NCI-H748 treated with DMSO at 0.1 percent for 48 hours (cell line): ENCODE measurements at regions not wholly inside any gene's neighbourhood (a gene's known extent, or its start where the extent isn't known, plus 50 kb on each side); places are given as distances from the start of the nearest gene placed in this dataset.

Source experiments
- DNase-seq: peaks from one replicate; lab custom pipeline; 2025; lab: John Stamatoyannopoulos, UW

GRCh38 chr16:63617047-63617989 lies 1504.5 kb downstream of the CDH11 start:
- no peak for DNase-seq

DNA sequence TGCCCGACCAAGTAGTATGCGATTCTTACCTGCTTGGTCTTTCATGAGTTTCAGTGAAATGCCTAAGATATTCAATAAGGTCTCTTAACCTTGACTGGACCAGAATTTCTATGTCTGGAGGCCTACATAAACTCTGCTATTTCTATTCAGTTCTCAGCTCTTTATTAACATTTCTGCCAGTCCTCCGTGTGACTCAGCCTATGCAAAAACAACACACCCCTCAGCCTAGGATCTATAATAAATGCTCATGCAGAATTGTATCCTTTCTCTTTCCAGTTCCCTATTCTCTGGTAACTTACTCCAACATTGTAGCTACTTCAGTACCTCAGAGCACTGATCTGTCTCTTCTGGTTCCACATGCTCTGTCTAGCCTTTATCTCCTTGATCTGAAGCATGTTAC lies 1507.4 kb downstream of the CDH11 start:
- DNase-seq = no peak

DNA sequence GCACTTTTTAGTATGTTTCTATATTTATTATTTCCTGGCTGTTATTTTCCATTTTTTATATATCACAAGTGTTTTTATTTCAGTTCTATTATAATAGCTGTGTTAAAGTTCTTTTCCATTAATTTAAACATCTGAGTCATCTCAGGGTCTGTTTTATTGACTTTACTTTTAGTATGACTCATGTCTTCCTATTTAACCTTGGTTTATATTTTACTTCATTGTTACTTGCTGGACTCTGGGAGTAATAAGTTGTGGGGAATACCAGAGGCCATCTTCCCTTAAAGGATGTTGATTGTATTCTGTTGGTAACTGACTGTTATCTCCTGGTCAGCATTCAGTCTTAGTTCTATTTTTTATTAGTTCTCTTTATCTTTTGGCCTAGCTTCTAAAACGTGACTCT lies 1508.2 kb downstream of the CDH11 start:
- no peak for DNase-seq

- no peak for DNase-seq
Measured at GRCh38 chr16:63612462-63613227, 1509.2 kb downstream of the CDH11 start.

DNA sequence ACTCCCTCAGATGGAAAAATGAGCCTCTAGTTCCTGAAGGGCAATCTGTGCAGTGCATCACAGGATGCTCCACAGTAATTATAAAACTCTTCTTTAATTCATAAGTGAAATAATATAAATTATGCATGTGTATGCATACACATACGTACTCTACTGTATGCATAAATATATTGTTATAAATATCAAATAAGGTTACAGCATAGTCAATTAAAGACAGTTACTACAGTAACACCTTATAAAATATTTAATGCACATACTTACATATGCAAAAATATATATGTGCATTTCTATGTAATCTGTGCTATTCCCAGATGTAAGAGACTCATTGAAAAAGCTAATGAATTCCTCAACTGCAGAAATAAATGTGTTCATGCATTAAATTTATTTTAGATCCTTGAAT lies 1515.1 kb downstream of the CDH11 start:
- DNase-seq = no peak

- DNase-seq = no peak
Measured at GRCh38 chr16:63602206-63602927, 1519.5 kb downstream of the CDH11 start.

GRCh38 chr16:63596716-63597115 lies 1525.1 kb downstream of the CDH11 start:
- DNase-seq = no peak

GRCh38 chr16:63592852-63593251 lies 1529.0 kb downstream of the CDH11 start:
- no peak for DNase-seq

DNA sequence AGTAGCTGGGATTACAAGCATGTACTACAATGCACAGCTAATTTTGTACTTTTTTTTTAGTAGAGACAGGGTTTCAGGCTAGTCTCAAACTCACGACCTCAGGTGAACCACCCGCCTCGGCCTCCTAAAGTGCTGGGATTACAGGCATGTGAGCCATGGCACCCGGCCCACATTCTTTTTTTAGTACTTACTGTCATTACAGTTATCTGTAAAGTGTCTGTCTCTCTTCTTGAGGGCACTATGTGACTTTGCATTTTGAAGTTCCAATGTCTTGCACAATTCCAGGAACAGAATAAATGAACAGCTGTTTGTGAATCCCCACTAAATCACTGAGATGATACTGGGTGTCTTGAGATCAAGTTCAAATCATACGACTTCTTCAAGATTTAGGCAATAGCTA lies 1540.3 kb downstream of the CDH11 start:
- no peak for DNase-seq

GRCh38 chr16:63578791-63579190 lies 1542.6 kb upstream of the CDH8 start:
- no peak for DNase-seq

DNA sequence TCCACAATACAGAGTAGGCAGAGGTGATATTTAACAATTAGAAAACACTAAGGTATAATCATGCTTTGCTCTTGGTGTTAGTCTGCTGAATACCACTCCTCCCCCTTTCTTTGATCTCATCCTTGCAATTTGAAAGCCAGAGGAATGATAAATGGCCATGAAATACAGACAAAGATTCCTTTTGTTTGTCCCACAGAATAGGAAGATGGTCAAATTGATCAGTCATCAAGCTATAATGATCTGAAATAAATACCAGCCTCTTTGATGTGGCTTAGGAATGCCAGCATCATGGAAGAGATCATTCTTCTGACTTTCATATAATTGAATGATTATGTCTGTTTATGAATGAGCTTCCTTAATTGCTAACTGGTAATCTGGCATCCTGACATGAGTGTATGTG lies 1541.7 kb upstream of the CDH8 start:
- DNase-seq = no peak

- no peak for DNase-seq
Measured at GRCh38 chr16:63575041-63575440, 1538.8 kb upstream of the CDH8 start.

GRCh38 chr16:63568164-63568563 lies 1531.9 kb upstream of the CDH8 start:
- no peak for DNase-seq

DNA sequence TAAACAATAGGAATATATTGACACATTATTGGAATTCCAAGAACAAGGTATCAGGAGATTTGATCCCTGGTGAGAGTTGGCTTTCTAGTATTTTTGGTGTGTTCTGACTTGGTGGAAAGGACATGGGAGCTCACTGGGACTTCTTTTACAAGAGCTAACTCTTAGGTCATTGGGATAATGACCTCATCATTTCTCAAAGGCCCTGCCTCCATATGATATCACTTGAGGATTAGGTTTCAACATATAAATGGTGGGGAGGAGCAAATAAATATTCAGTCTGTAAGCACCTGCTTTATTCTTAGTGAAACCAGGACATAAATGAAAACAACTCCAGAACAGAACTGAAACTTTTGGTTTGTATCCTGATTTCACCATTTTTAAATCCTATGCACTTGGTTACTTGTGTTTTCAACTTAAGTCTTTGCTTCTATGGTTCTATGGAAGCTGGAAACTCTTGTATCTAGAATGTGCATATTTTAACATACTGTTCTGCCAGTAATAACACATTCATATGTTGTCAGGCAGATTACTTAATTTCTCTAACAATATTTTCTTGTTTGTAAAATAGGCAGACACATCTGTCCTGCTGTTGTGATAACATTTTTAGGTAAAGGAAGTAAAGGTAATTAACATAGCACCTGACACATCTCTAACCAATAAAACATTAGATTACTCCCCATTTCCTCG lies 1527.7 kb upstream of the CDH8 start:
- DNase-seq = no peak

GRCh38 chr16:63553980-63554379 lies 1517.7 kb upstream of the CDH8 start:
- DNase-seq = no peak

DNA sequence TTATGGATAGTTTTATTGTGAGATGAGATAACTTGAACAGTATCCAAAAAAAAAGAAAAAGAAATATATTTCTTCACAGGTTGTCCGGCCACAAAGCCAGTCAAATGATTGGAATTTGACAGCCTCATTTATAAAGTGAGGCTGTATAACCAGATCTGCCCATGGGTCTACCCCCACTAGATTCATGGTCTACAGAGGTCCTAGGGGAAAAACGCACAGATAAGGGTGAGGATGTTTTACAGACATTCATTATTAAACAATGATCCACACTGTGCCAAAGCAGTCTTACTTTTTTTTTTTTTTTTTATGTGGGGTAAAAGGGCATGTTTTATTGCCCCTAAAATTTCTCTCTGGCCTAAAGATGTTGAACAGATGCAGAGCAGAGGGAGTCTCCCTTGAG lies 1503.0 kb upstream of the CDH8 start:
- DNase-seq = no peak

- no peak for DNase-seq
Measured at GRCh38 chr16:63530974-63531373, 1494.7 kb upstream of the CDH8 start.

GRCh38 chr16:63530208-63530607 lies 1494.0 kb upstream of the CDH8 start:
- no peak for DNase-seq

GRCh38 chr16:63527404-63527803 lies 1491.2 kb upstream of the CDH8 start:
- DNase-seq = no peak

DNA sequence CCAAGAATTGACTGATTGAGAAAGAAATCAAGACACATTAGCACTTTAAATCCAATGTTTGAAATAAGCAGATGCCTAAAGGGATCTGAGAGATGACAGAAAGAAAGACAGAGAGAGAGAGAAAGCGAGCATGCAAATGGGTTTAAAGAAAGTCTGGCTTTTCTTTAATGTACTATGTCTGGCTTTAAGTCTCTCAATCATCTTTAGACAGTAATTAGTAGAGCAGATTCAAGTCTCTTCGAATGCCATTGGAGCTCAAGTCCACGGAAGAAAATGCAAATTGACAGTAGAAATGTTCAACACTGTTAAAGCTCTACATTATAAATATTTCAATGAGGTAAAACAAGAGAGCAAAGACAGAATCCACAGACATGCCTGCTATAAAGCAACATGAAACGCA lies 1480.2 kb upstream of the CDH8 start:
- no peak for DNase-seq

GRCh38 chr16:63512910-63513309 lies 1476.7 kb upstream of the CDH8 start:
- no peak for DNase-seq

DNA sequence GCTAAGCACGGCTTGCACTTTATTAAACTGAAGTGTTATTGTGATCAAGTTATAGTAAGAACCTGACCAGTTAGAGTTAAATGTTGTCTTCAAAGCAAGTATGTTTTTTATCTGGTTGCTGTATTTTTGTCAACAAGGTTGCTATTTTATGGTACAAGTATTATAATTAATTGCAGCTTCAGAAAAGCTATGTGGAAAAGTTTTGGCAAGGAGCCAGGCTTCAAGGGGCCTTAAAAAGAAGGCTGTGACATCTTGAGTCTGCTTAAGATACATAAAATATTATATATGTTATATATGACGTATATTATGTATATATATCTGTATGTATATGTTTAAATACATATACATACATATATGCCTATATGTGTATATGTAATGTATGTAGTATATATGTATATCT lies 1461.2 kb upstream of the CDH8 start:
- no peak for DNase-seq
